ENCODE measurements at regions not wholly inside any gene's neighbourhood (a gene's known extent, or its start where the extent isn't known, plus 50 kb on each side); places are given as distances from the start of the nearest gene placed in this dataset.
"Not testable (repeated sequence)": the region's sequence is repeated elsewhere in the genome, so short reads cannot be mapped to it uniquely, and the experiment has no call there.

GRCh38 chr2:210787831-210788230 is 231.4 kb downstream of the CPS1 start:
- not testable (repeated sequence) for TF ChIP-seq POLR2A, POLR2AphosphoS5, TAF1 (IDR thresholded peaks at IDR 0.05; ENCODE audit: low read depth, low read length)
